ENCODE measurements at regions not wholly inside any gene's neighbourhood (a gene's known extent, or its start where the extent isn't known, plus 50 kb on each side); places are given as distances from the start of the nearest gene placed in this dataset.
A peak's percentile ranks its signal among the peaks of the same experiment; 100 is the strongest.

DNA sequence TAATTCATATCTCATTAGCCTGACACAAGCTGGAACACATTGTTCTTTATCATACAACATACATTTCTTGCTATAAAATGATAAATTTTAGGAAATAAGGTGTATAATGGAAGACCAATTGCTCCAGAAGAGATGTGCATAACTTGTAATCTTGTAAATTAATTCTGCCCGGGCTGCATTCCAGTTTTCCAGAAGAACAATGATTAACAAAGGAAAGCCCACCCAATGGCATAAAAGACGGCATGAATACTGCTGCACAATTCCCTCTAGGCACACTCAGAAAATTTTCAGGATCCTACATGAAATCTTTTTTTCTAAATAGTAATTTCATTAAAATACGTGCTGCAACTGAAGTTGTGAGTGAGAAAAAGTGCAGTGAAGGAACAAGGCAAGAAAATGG lies 137.4 kb upstream of the KRR1 start:
- Histone ChIP-seq H3K9ac (no peak overlapping the region), H3K4me2 (no peak overlapping the region), H3K9me2 (no peaks in the 10 kb centered on the region), H3K27ac (ENCODE audit: low read depth in 2 of 2, low read length in 1 of 2) (no peak overlapping the region), H3K79me2 (ENCODE audit: insufficient read depth) (no peaks in the 10 kb centered on the region; the same call in 1 of the 2 replicates), H3K27me3 (ENCODE audit: insufficient read depth) (no peaks in the 10 kb centered on the region), H3F3A (replicated peaks; ENCODE audit: insufficient read depth) (no peaks in the 10 kb centered on the region), H4K20me1 (ENCODE audit: insufficient read depth) (no peaks in the 10 kb centered on the region), H3K9me3 (no peaks in the 10 kb centered on the region), H2AFZ (ENCODE audit: low read depth) (peak overlapping the region; percentile 7; the same call in 1 of the 2 replicates), H3K4me3 (ENCODE audit: low read depth in 2 of 2, low read length in 1 of 2) (no peak overlapping the region), H3K4me1 (ENCODE audit: control insufficient read depth in 1 of 2, insufficient read depth in 2 of 2, low read depth in 1 of 2, low read length in 1 of 2) (no peaks in the 10 kb centered on the region; a peak in 1 of 4 replicates), H3K36me3 (replicated peaks in 1 of 2; ENCODE audit: control insufficient read depth in 1 of 2, insufficient read depth in 2 of 2, low read length in 1 of 2) (no peaks in the 10 kb centered on the region)
- no peak for DNase-seq
- ChIA-PET POLR2A (no interaction called here), CTCF (interaction anchor here (0.9 to 1.3 kb wide), 2 partner anchors 11 to 18 kb away, joined by 3 read pairs; no protein-coding TSS in a partner anchor)
- 83% methylated on average over 3 of the region's 3 CpGs for whole genome bisulfite sequencing (ENCODE audit: low lambda C conversion rate)
- no peak for TF ChIP-seq ELF1 (IDR thresholded peaks at IDR 0.05)
- TF ChIP-seq EZH2phosphoT487 (IDR thresholded peaks at IDR 0.05; ENCODE audit: borderline replicate concordance, low read depth): no peak
- TF ChIP-seq EP300 (IDR thresholded peaks at IDR 0.05; ENCODE audit: borderline replicate concordance in 1 of 2, low read depth in 1 of 2, low read length in 1 of 2): no peak
- no peak for TF ChIP-seq TCF12 (IDR thresholded peaks at IDR 0.05)
- TF ChIP-seq SMC3 (IDR thresholded peaks at IDR 0.05; ENCODE audit: low read depth, low read length): no peak
- no peak for TF ChIP-seq REST (IDR thresholded peaks at IDR 0.05; ENCODE audit: low read depth, low read length)
- TF ChIP-seq, protein P1, sequence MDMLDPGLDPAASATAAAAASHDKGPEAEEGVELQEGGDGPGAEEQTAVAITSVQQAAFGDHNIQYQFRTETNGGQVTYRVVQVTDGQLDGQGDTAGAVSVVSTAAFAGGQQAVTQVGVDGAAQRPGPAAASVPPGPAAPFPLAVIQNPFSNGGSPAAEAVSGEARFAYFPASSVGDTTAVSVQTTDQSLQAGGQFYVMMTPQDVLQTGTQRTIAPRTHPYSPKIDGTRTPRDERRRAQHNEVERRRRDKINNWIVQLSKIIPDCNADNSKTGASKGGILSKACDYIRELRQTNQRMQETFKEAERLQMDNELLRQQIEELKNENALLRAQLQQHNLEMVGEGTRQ (IDR thresholded peaks at IDR 0.05; ENCODE audit: borderline replicate concordance, low read depth, low read length): no peak
- no peak for TF ChIP-seq JUND (IDR thresholded peaks at IDR 0.05)
- TF ChIP-seq NRF1 (IDR thresholded peaks at IDR 0.05; ENCODE audit: low read depth, low read length): no peak
- TF ChIP-seq SIN3A (IDR thresholded peaks at IDR 0.05; ENCODE audit: borderline replicate concordance, low read depth, low read length): no peak
- no peak for TF ChIP-seq FOXJ3 (CRISPR knock-in tag; IDR thresholded peaks at IDR 0.05)
- no peak for TF ChIP-seq MXI1 (IDR thresholded peaks at IDR 0.05; ENCODE audit: low read depth, low read length)
- TF ChIP-seq, protein P2, sequence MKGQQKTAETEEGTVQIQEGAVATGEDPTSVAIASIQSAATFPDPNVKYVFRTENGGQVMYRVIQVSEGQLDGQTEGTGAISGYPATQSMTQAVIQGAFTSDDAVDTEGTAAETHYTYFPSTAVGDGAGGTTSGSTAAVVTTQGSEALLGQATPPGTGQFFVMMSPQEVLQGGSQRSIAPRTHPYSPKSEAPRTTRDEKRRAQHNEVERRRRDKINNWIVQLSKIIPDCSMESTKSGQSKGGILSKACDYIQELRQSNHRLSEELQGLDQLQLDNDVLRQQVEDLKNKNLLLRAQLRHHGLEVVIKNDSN (IDR thresholded peaks at IDR 0.05; ENCODE audit: borderline replicate concordance, low read depth): no peak
- TF ChIP-seq, protein P3, sequence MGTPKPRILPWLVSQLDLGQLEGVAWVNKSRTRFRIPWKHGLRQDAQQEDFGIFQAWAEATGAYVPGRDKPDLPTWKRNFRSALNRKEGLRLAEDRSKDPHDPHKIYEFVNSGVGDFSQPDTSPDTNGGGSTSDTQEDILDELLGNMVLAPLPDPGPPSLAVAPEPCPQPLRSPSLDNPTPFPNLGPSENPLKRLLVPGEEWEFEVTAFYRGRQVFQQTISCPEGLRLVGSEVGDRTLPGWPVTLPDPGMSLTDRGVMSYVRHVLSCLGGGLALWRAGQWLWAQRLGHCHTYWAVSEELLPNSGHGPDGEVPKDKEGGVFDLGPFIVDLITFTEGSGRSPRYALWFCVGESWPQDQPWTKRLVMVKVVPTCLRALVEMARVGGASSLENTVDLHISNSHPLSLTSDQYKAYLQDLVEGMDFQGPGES (IDR thresholded peaks at IDR 0.05; ENCODE audit: low read depth, low read length): no peak
- no peak for TF ChIP-seq RFX5 (IDR thresholded peaks at IDR 0.05; ENCODE audit: low read length)
- TF ChIP-seq RAD21 (IDR thresholded peaks at IDR 0.05; ENCODE audit: low read length): no peak
- TF ChIP-seq CTCF (IDR thresholded peaks at IDR 0.05): no peak
- no peak for TF ChIP-seq CHD2 (IDR thresholded peaks at IDR 0.05; ENCODE audit: low read length, partially characterized antibody)
- TF ChIP-seq TAF1 (IDR thresholded peaks at IDR 0.05; ENCODE audit: borderline replicate concordance, low read depth, low read length): no peak
